ENCODE measurements at regions not wholly inside any gene's neighbourhood (a gene's known extent, or its start where the extent isn't known, plus 50 kb on each side); places are given as distances from the start of the nearest gene placed in this dataset.

DNA sequence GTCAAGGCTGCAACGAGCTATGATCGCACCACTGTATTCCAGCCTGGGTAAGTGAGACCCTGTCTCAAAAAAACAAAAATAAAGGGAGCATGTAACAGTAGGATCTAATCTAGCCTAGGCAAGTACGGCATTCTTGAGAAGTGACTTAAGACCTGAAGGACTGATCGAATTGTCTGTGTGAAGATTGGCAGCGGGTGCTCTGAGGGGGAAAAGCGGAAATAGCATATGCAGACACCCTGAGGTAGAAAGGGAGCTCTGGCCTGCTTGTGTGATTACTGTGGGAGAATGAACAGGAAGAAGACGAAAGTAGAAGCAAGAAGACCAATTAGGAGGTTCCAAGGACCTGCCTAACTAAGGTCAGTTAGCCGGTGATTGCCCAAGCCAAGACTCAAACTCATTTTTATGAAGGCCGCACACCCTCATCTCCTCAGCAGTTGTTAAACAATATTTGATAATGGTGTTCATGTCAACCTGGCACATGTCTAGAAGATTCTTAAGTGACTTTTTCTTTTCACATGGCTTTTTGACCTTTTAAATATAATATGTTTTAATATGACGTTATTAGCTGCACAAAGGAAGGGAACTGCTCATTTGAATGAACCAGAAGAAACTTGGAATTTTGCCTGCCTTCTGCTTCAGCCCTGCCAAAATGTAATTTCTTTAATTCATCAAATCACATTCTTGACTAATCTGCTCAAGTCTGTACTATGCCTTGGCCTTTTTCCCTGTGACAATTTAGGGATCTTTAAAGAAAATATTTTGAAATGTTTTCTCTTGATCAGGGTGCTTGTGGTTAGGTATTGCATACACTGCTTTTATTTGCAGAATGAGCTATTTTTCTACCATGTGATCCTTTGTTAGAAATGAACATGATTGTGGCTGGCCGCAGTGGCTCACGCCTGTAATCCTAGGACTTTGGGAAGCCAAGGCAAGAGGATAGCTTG lies 289.2 kb upstream of the DMRT1 start:
- DNase-seq = no peak
- no peaks in the 10 kb centered on the region for H3K27me3 ChIP-seq (ENCODE audit: insufficient read depth in 3 of 3, low read length in 2 of 3)
- ATAC-seq = no peak
- H3K36me3 ChIP-seq (ENCODE audit: insufficient read depth in 1 of 2, low read depth in 1 of 2) = no peaks in the 10 kb centered on the region
- no peak for TF ChIP-seq CTCF (IDR thresholded peaks at IDR 0.05)
- H3K9me3 ChIP-seq = no peaks in the 10 kb centered on the region
- peaks cover 2% of the 10 kb centered on the region for H3K4me1 ChIP-seq
- H3K4me3 ChIP-seq = no peak overlapping the region
- 85 to 89% (median 87%) methylated on average over 12 of the region's 12 CpGs for WGBS, 3 donors
- intact Hi-C loops (cut with DNase I) = loop anchor here in 1 of 2 donors (10.0 kb wide), 1 partner anchor 167 kb away; no protein-coding TSS in a partner anchor
- H3K27ac ChIP-seq = no peak overlapping the region

GRCh38 chr9:555493-555892 lies 286.0 kb upstream of the DMRT1 start:
- Histone ChIP-seq H3K4me1 (no peaks in the 10 kb centered on the region), H3K27ac (no peak overlapping the region), H3K36me3 (ENCODE audit: insufficient read depth in 1 of 2, low read depth in 1 of 2) (no peaks in the 10 kb centered on the region), H3K4me3 (no peak overlapping the region), H3K9me3 (no peaks in the 10 kb centered on the region), H3K27me3 (ENCODE audit: insufficient read depth in 3 of 3, low read length in 2 of 3) (no peaks in the 10 kb centered on the region)
- TF ChIP-seq CTCF (IDR thresholded peaks at IDR 0.05) = no peak
- intact Hi-C loops (cut with DNase I) = loop anchor here in 1 of 2 donors (10.0 kb wide), 1 partner anchor 171 kb away; no protein-coding TSS in a partner anchor
- WGBS, 3 donors = 79 to 92% (median 81%) methylated on average over 4 of the region's 4 CpGs
- no peak for DNase-seq
- no peak for ATAC-seq

DNA sequence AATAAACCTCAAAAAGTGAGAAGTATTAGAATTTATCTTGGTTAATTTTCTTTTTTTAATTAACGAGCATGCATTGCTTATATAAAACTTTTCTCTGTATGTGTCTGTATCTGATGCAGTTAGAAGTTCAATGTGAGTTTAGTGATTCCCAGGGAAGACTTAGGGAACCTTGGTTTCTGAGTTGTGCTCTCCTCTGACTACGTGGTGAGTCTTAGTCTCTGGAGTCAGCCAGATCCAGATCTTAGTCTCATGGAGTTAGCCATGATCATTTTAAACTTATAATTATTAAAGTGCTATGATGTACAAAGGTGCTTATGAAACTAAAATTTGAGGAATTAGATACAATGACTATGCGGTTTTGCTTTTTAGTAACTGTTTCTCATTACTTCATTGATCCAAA lies 285.3 kb upstream of the DMRT1 start:
- DNase-seq (no peak), ATAC-seq (no peak)
- Histone ChIP-seq H3K9me3 (no peaks in the 10 kb centered on the region), H3K4me3 (no peak overlapping the region), H3K4me1 (no peaks in the 10 kb centered on the region), H3K36me3 (ENCODE audit: insufficient read depth in 1 of 2, low read depth in 1 of 2) (no peaks in the 10 kb centered on the region), H3K27me3 (ENCODE audit: insufficient read depth in 3 of 3, low read length in 2 of 3) (no peaks in the 10 kb centered on the region), H3K27ac (no peak overlapping the region)
- intact Hi-C loops (cut with DNase I) = loop anchor here in 1 of 2 donors (10.0 kb wide), 1 partner anchor 171 kb away; no protein-coding TSS in a partner anchor
- no peak for TF ChIP-seq CTCF (IDR thresholded peaks at IDR 0.05)
- 87 to 94% (median 89%) methylated on average over 3 of the region's 3 CpGs for WGBS, 3 donors

DNA sequence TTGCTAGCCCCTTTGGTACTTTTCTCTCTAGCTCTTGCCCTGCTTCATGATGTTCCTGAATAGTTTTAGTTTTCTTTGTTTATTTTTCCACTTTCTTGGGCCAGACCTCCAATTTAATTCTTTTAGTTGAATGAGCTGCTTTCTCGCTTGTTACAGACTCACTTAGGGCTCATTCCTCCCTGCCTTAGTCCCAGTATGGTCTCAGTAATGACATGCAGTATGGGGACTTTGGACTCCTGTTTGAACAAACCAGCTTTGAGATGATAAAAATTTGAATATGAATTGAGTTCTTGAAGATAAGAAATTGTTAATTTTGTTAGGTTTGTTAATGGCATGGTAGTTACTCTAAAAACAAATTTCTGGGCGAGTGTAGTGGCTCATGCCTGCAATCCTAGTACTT lies 284.8 kb upstream of the DMRT1 start:
- DNase-seq (no peak), ATAC-seq (no peak)
- Histone ChIP-seq H3K36me3 (ENCODE audit: insufficient read depth in 1 of 2, low read depth in 1 of 2) (no peaks in the 10 kb centered on the region), H3K27me3 (ENCODE audit: insufficient read depth in 3 of 3, low read length in 2 of 3) (no peaks in the 10 kb centered on the region), H3K4me3 (no peak overlapping the region), H3K4me1 (no peaks in the 10 kb centered on the region), H3K9me3 (no peaks in the 10 kb centered on the region), H3K27ac (no peak overlapping the region)
- intact Hi-C loops (cut with DNase I) = loop anchor here in 1 of 2 donors (10.0 kb wide), 1 partner anchor 172 kb away; no protein-coding TSS in a partner anchor
- no peak for TF ChIP-seq CTCF (IDR thresholded peaks at IDR 0.05)
- WGBS, 3 donors = 90 to 95% (median 92%) methylated on average over 2 of the region's 2 CpGs

All from psoas muscle (tissue), 7 donors.